ENCODE measurements at regions not wholly inside any gene's neighbourhood (a gene's known extent, or its start where the extent isn't known, plus 50 kb on each side); places are given as distances from the start of the nearest gene placed in this dataset.

GRCh38 chr6:133774356-133774755 lies 114.6 kb upstream of the TCF21 start:
- Histone ChIP-seq H3K4me3 (ENCODE audit: low read depth, low read length) (no peak overlapping the region), H3K9ac (no peak overlapping the region), H3K27me3 (ENCODE audit: control insufficient read depth, insufficient read depth, low read length) (no peaks in the 10 kb centered on the region), H3K27ac (no peak overlapping the region), H3K4me2 (ENCODE audit: low read length) (no peak overlapping the region), H3K9me3 (ENCODE audit: control insufficient read depth, low read length) (no peaks in the 10 kb centered on the region), H3K4me1 (no peaks in the 10 kb centered on the region), H3K79me2 (no peaks in the 10 kb centered on the region), H2AFZ (no peak overlapping the region), H3K36me3 (ENCODE audit: control insufficient read depth, insufficient read depth, low read length) (no peaks in the 10 kb centered on the region)
- TF ChIP-seq CTCF (IDR thresholded peaks at IDR 0.05): no peak

- Histone ChIP-seq H3K9me3 (ENCODE audit: control insufficient read depth, low read length) (no peaks in the 10 kb centered on the region), H3K4me1 (no peaks in the 10 kb centered on the region), H2AFZ (no peak overlapping the region), H3K36me3 (ENCODE audit: control insufficient read depth, insufficient read depth, low read length) (no peaks in the 10 kb centered on the region), H3K9ac (no peak overlapping the region), H3K27me3 (ENCODE audit: control insufficient read depth, insufficient read depth, low read length) (no peaks in the 10 kb centered on the region), H3K27ac (no peak overlapping the region), H3K79me2 (no peaks in the 10 kb centered on the region), H3K4me2 (ENCODE audit: low read length) (no peak overlapping the region), H3K4me3 (ENCODE audit: low read depth, low read length) (no peak overlapping the region)
- no peak for TF ChIP-seq CTCF (IDR thresholded peaks at IDR 0.05)
Observed at GRCh38 chr6:133778414-133779130, 110.3 kb upstream of the TCF21 start.

DNA sequence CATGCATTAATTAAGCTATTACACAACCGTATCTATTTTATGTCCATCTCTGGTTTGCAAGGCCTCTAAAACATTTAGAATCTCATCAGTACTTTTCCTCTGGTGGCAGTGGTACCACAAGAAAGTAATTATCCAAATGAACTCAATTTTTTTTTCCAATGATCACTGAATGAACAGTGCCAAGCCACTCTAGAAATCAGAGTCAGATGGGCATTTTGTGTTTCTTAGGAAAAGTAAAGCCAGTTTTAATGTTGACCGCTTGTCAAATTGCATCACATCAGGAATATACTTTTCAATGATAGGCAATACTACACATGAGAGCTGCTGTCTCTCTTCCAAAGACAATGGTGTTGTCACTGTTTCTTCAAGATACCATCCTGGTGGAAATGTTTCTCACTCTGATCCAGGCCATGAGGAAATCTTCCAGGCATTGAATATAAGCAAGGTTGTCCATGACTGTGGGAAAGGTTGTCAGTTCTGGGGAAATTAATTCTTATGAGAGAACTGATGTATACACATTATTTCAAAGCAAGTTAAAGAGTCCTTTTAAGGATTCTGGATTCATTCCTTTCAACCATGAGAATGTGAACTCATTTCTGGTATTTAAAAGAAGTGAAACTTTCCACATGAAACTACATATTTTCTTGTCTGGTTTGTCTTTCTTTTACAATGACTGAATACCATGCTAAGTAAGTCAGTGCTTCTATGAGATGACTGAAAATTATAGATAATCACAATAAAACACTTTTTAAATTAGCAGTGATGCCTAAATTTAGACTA lies 108.8 kb upstream of the TCF21 start:
- H3K9me3 ChIP-seq (ENCODE audit: control insufficient read depth, low read length): no peaks in the 10 kb centered on the region
- no peaks in the 10 kb centered on the region for H3K36me3 ChIP-seq (ENCODE audit: control insufficient read depth, insufficient read depth, low read length)
- H3K4me2 ChIP-seq (ENCODE audit: low read length): no peak overlapping the region
- no peaks in the 10 kb centered on the region for H3K4me1 ChIP-seq
- H2AFZ ChIP-seq: no peak overlapping the region
- no peaks in the 10 kb centered on the region for H3K79me2 ChIP-seq
- no peak overlapping the region for H3K27ac ChIP-seq
- TF ChIP-seq CTCF (IDR thresholded peaks at IDR 0.05): no peak
- no peaks in the 10 kb centered on the region for H3K27me3 ChIP-seq (ENCODE audit: control insufficient read depth, insufficient read depth, low read length)
- no peak overlapping the region for H3K9ac ChIP-seq
- no peak overlapping the region for H3K4me3 ChIP-seq (ENCODE audit: low read depth, low read length)

GRCh38 chr6:133786016-133786415 lies 102.9 kb upstream of the TCF21 start:
- Histone ChIP-seq H3K36me3 (ENCODE audit: control insufficient read depth, insufficient read depth, low read length) (no peaks in the 10 kb centered on the region), H3K4me2 (ENCODE audit: low read length) (no peak overlapping the region), H3K79me2 (no peaks in the 10 kb centered on the region), H3K27me3 (ENCODE audit: control insufficient read depth, insufficient read depth, low read length) (no peaks in the 10 kb centered on the region), H2AFZ (no peak overlapping the region), H3K4me3 (ENCODE audit: low read depth, low read length) (no peak overlapping the region), H3K9ac (no peak overlapping the region), H3K9me3 (ENCODE audit: control insufficient read depth, low read length) (no peaks in the 10 kb centered on the region), H3K4me1 (no peaks in the 10 kb centered on the region), H3K27ac (no peak overlapping the region)
- no peak for TF ChIP-seq CTCF (IDR thresholded peaks at IDR 0.05)
